ENCODE measurements at regions not wholly inside any gene's neighbourhood (a gene's known extent, or its start where the extent isn't known, plus 50 kb on each side); places are given as distances from the start of the nearest gene placed in this dataset.

GRCh38 chr20:7687065-7687464, 253.2 kb downstream of the HAO1 start:
- TF ChIP-seq CTCF (conservative IDR thresholded peaks at IDR 0.05 in 1 of 2, IDR thresholded peaks at IDR 0.05 in 1 of 2; ENCODE audit: extremely low read depth in 1 of 2, insufficient read depth in 1 of 2, low read depth in 1 of 2, low read length in 2 of 2) (no peak), EZH2 (IDR thresholded peaks at IDR 0.05; ENCODE audit: borderline replicate concordance, low read length) (no peak)

Data from mammary epithelial cell (primary cell).